BE2C (cell line): ENCODE measurements at regions not wholly inside any gene's neighbourhood (a gene's known extent, or its start where the extent isn't known, plus 50 kb on each side); places are given as distances from the start of the nearest gene placed in this dataset.

Source experiments
- DNase-seq: peaks from one replicate; pipeline ENCODE4 v3.0.0-alpha.2; 2020
- H3K27me3 ChIP-seq: fragments of 250-450 bp; sonication (Bioruptor Pico); 2 replicates; pipeline ENCODE4 v1.5.1; 2020; ENCODE audit warnings: mild to moderate bottlenecking
- H3K36me3 ChIP-seq: fragments of 250-450 bp; sonication (Bioruptor Pico); 2 replicates; pipeline ENCODE4 v1.5.1; 2020; ENCODE audit warnings: mild to moderate bottlenecking
- H3K4me1 ChIP-seq: fragments of 250-450 bp; sonication (Bioruptor Pico); 2 replicates; pipeline ENCODE4 v1.5.1; 2020
- H3K4me3 ChIP-seq: 2 replicates; pipeline ENCODE4 v1.5.1; 2011; ENCODE audit warnings: low read depth, low read length
- H3K9me3 ChIP-seq: fragments of 250-450 bp; sonication (Bioruptor Pico); 2 replicates; pipeline ENCODE4 v1.5.1; 2020
- TF ChIP-seq, protein P1 (sequence below): IDR thresholded peaks from 2 replicates; pipeline ENCODE4 v1.5.1; 2012; ENCODE audit warnings: mild to moderate bottlenecking, low read depth, low read length

DNA sequence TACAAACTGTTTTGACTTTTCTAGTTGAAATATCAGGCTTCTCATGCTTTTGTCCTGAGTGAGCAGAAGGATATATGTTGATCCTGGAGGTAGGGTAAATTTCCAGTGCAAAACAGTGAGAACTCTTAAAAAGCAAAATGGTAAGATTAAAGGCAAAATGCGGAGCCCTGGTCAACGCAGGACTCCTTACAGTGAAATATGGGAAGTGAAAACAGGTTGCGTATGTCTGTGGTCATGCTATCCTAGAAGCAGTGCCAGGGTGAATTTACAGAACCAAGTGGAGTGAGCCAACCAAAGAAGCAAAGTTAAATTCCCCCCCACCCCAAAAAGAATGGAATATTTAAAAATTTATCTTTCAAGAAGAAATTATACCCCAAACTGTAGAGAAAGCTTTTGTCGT is 256.4 kb downstream of the NR2F2 start:
- no peak overlapping the region for H3K4me3 ChIP-seq
- peaks cover 44% of the 10 kb centered on the region for H3K27me3 ChIP-seq
- TF ChIP-seq, protein P1, sequence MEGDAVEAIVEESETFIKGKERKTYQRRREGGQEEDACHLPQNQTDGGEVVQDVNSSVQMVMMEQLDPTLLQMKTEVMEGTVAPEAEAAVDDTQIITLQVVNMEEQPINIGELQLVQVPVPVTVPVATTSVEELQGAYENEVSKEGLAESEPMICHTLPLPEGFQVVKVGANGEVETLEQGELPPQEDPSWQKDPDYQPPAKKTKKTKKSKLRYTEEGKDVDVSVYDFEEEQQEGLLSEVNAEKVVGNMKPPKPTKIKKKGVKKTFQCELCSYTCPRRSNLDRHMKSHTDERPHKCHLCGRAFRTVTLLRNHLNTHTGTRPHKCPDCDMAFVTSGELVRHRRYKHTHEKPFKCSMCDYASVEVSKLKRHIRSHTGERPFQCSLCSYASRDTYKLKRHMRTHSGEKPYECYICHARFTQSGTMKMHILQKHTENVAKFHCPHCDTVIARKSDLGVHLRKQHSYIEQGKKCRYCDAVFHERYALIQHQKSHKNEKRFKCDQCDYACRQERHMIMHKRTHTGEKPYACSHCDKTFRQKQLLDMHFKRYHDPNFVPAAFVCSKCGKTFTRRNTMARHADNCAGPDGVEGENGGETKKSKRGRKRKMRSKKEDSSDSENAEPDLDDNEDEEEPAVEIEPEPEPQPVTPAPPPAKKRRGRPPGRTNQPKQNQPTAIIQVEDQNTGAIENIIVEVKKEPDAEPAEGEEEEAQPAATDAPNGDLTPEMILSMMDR = no peak
- no peaks in the 10 kb centered on the region for H3K9me3 ChIP-seq
- H3K4me1 ChIP-seq = no peaks in the 10 kb centered on the region; the same call in 1 of the 2 replicates
- H3K36me3 ChIP-seq = no peaks in the 10 kb centered on the region
- DNase-seq = no peak

DNA sequence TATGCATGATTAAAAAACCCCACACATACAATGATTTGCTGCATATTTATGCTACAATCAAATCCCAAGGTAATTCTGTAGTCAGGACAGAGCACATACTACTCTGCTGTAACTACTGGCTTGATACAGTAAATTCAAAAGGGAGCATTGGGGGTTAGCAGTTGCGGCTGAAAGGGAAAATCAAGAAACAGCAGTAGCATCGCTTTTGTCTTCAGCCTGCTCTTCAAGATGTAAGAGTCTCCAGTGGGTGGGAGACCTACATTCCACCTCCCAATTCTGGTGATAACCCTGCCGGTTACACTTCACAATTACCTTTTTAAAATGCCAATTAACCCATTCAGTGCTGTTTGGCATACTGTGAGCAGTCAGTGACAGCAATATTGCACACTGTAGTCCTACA is 259.4 kb downstream of the NR2F2 start:
- Histone ChIP-seq H3K9me3 (no peaks in the 10 kb centered on the region), H3K4me3 (no peak overlapping the region), H3K4me1 (no peaks in the 10 kb centered on the region; the same call in 1 of the 2 replicates), H3K27me3 (peaks cover 73% of the 10 kb centered on the region), H3K36me3 (no peaks in the 10 kb centered on the region)
- no peak for DNase-seq
- TF ChIP-seq, protein P1 = no peak

DNA sequence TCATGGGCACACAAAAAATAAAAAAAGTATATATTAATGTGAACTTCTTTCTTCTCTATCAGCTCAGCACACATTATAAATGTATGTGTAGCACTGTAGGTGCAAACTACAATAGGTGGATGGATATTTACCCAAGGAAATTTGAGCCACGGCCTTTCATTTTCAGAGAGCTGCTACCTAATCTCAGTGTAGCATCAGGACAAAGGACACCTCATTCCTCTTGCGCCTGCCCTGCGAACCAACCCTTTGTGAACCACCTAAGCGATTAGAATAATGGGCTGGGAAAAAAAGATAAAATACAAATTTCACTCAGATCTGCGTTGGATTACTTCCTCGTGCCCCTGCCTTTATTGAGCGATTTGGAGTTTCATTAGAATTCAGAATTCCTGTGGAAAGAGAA is 263.2 kb downstream of the NR2F2 start:
- Histone ChIP-seq H3K36me3 (no peaks in the 10 kb centered on the region), H3K9me3 (no peaks in the 10 kb centered on the region), H3K4me3 (no peak overlapping the region), H3K27me3 (peaks cover 69% of the 10 kb centered on the region), H3K4me1 (no peaks in the 10 kb centered on the region; the same call in 1 of the 2 replicates)
- TF ChIP-seq, protein P1 = no peak
- DNase-seq = no peak

DNA sequence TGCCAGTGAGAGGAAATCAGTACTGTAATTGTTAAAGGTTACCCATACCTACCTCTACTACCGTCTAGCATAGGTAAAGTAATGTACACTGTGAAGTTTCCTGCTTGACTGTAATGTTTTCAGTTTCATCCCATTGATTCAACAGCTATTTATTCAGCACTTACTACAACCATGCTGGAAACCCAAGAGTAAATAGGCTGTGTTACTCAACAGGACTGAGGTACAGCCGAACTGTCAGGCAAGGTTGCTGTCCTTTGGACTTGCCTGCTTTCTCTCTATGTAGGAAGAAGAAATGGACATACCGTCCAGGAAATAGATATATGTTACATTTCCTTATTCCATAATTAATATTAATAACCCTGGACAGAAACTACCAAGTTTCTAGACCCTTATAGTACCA is 265.5 kb downstream of the NR2F2 start:
- H3K4me3 ChIP-seq = no peak overlapping the region
- TF ChIP-seq, protein P1 = no peak
- no peaks in the 10 kb centered on the region for H3K9me3 ChIP-seq
- H3K4me1 ChIP-seq = no peaks in the 10 kb centered on the region
- peaks cover 50% of the 10 kb centered on the region for H3K27me3 ChIP-seq
- H3K36me3 ChIP-seq = no peaks in the 10 kb centered on the region
- no peak for DNase-seq

DNA sequence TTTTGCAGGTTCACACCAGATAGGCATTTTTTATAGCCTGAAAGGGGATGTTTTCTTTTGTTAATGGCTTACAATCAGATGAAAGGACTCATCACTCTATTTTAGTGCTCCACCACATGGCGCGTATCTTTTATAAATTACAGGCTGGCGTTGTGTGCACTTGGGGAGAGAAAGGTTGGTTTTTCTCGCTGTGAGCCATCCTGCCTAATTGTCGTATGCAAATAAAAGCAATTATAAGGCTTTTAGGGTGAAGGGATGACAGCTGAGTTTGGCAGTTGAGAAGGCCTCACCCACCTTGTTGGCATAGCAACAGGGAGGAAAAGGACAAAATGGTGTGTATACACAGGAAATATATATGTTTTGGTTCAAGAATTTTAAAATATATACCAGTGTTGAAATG is 268.0 kb downstream of the NR2F2 start:
- no peaks in the 10 kb centered on the region for H3K4me1 ChIP-seq
- no peak for DNase-seq
- peaks cover 27% of the 10 kb centered on the region for H3K27me3 ChIP-seq
- no peak overlapping the region for H3K4me3 ChIP-seq
- TF ChIP-seq, protein P1 = no peak
- no peaks in the 10 kb centered on the region for H3K36me3 ChIP-seq
- no peaks in the 10 kb centered on the region for H3K9me3 ChIP-seq

DNA sequence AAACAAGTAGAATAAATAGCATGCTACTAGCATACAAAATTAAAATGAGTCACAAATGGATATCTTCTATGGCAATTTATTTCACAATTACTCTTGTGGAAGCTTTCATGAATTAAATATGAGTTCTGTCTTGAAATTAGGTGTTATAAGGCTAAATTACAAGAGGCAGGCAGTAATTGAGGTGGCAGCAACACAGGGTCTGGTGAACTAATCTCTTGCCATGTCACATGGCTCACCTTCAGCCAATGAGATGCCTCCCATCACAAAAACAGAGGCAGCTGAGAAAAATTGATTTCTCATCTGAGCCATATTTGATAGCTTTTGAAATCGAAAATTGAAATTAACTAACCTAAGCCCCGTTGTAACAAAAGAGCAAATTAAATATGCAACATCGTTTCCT is 268.8 kb downstream of the NR2F2 start:
- Histone ChIP-seq H3K4me3 (no peak overlapping the region), H3K36me3 (no peaks in the 10 kb centered on the region), H3K4me1 (no peaks in the 10 kb centered on the region), H3K27me3 (peaks cover 20% of the 10 kb centered on the region), H3K9me3 (no peaks in the 10 kb centered on the region)
- DNase-seq = no peak
- TF ChIP-seq, protein P1 = no peak
